HG02884 (cell line): ENCODE measurements at regions not wholly inside any gene's neighbourhood (a gene's known extent, or its start where the extent isn't known, plus 50 kb on each side); places are given as distances from the start of the nearest gene placed in this dataset.

Experiments
- ATAC-seq: cut with Tn5 transposase; IDR thresholded peaks from one replicate; pipeline ENCODE4 v1.9.1; 2021; ENCODE audit warnings: mild to moderate bottlenecking, moderate library complexity; ENCODE audit not compliant: unreplicated experiment

GRCh38 chr2:14221466-14221865 is 411.1 kb upstream of the LRATD1 start:
- no peak for ATAC-seq

GRCh38 chr2:14223576-14223975 is 408.9 kb upstream of the LRATD1 start:
- ATAC-seq: no peak

- ATAC-seq: no peak
Observed at GRCh38 chr2:14231391-14231898, 401.1 kb upstream of the LRATD1 start.

DNA sequence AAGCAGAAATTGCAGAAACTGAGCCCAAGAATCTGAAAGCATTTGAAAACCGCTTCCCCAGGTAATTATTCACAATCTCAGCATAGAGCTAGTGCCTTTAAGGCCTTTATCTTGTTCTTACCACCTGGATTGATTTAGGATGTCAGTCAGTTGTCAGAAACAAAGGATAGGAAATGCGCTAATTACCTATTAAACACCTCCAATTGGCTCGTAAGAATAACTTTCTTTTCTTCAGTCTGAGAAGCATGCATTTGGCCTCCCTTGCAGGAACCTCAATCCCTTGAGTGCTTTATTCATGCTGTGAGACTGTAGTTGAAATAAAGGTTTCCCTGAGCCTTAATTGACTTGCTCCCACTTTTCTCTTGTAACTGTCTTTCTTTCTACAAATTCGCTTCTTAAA is 400.3 kb upstream of the LRATD1 start:
- ATAC-seq: no peak

- ATAC-seq: no peak
Observed at GRCh38 chr2:14234911-14235310, 397.6 kb upstream of the LRATD1 start.

- no peak for ATAC-seq
Observed at GRCh38 chr2:14235667-14236066, 396.9 kb upstream of the LRATD1 start.

DNA sequence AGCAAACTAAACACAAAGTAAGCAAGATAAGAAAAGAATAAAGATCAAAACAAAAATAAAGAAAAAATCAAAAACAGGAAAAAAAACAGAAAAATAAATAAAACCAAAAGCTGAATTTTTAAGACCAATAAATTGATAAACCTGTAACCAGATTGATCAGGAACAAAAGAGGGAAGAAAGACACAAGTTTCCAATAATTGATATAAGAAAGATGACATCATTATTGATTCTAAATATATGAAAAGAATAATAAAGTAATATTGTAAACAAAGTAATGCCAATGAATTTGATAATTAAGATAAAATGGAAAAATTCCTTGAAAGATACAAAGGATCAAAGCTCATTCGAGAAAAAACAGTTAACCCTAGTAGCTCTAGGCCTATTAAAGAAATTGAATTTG is 394.6 kb upstream of the LRATD1 start:
- ATAC-seq: no peak

DNA sequence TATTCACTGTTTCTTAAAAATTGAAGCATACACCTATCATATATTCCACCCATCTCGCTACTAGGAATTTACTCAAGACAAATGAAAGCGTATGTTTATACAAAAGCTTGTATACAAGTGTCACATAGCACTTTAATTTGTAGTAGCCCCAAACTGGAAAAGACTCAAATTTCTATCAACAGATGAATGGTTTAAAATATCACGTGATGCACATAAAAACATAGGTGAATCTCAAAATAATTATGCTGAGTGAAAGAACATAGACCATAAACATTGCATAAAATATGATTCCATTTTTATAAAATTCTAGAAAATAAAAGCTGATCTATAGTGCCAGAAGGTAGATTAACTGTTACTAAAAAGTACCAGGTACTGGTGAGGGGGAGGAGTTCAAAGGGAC is 392.9 kb upstream of the LRATD1 start:
- ATAC-seq: no peak

GRCh38 chr2:14240868-14241267 is 391.6 kb upstream of the LRATD1 start:
- no peak for ATAC-seq

DNA sequence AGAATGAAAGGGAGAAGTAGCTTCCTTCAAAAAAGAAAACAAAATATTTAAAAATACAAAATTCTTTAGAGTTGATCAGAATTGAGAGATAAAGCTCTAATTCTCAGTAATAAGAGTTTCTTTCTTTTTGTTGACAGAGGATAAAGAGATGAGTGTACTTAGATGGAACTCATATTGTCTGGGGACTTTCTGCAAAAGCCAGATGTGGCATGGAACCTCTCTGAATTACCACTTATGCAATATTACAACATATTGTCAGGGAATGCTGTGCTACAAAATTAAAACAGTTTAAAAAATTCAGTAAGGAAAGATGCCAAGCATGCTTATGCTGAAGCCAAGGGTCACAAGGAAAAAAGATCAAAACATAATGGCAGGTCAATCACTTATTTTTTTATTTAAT is 386.6 kb upstream of the LRATD1 start:
- no peak for ATAC-seq

DNA sequence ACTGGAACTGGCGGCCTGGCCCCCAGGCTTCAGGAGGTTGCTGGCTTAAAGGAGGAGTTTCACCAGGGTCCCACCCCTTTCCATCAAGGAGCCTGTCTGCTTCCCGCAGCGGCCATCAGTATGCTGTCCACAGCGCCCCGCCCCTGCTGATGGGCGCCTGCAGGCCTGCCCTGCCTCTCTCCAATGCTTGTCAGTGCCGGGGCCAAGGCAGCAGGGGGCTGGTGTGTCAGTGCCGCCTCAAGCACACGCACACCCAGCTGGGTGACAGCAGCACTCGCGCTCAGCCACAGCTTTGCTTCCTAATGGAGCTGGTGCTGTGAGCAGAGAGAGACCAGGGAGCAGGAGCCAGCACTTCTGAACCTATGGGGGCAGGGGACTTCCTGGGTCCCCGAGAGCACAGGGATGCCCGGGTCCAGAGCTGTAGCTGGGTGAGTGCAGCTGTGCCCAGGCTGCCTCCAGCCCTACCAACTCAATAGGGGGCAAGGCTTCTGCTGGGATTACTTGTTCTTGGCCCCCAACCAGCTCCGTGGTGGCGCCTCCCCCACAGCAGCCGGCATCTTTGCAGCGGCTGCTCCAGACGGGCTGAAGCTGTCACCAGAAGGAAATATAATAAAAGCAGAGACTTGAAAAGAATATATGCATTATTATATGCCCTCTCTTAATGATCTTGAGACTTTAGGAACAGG is 377.2 kb upstream of the LRATD1 start:
- no peak for ATAC-seq

DNA sequence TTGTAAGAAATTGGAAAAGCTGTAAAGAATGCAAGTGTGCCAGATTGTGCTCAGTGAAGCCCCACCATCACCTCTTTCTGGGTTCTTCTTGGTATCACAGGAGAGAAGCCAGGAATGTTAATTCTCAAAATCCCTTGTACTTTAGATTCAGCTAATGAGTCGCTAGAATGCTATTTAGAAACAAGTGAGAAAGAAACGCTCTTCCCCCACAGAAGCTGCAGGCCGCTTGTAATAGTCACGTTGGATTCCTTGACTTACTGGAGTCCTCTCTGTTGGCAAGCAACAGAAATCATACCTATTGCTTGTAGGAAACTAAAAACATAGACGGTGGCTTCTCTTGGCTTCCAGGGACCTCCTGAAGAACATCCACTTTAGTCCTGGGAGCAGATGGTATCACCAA is 375.6 kb upstream of the LRATD1 start:
- no peak for ATAC-seq

DNA sequence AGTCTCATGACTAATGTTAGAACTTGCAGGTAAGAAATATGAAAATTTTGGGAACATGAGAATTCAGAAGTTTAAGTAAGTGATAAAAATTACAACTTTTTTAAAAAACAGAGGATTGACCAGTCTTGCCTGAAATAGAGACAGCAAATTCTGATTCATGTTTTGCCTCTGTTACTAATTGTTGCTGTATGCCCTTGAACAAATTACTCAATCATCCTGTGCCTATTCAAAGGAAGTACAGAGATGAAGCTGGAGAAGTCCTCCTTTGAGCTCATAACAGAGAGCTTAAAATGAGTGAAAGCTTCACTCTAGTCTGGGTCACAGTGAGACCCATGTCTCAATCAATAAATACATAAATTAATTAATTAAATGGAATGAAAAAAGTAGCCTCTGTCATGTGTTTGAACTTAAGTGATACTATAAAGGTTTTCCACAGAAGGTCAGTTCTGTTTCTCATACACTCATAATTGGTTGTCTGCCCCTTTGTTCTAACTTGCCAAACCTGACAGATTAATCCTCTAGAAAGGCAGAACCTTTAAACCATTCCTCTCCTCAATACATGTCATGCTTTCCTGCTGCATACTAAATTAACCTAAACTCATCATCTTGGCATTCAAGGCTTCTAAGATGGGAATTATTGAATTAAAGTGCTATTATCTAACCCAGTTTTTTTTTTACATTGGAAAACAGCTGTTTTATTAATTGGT is 374.6 kb upstream of the LRATD1 start:
- no peak for ATAC-seq

DNA sequence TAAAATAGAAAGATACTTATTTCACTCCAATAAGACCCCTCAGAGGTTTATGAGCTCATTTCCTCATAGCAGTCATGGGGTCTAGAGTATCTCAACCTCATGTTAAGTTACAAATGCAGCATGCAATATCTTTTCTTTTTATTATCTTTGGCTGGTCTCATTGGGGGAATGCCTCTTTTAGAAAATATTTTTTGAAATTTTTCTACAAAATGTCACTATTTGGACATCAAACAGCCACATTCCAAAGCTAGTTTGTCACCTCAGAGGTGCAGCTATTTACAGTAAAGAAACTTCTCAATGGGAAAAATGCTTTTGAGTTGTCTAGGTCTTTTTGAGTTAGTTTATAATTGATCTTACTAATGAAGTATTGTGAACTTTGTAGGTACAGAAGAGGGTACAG is 370.7 kb upstream of the LRATD1 start:
- ATAC-seq: no peak

- no peak for ATAC-seq
Observed at GRCh38 chr2:14263053-14263452, 369.5 kb upstream of the LRATD1 start.

GRCh38 chr2:14270036-14270582 is 362.4 kb upstream of the LRATD1 start:
- ATAC-seq: no peak

GRCh38 chr2:14272396-14273075 is 360.0 kb upstream of the LRATD1 start:
- ATAC-seq: no peak

DNA sequence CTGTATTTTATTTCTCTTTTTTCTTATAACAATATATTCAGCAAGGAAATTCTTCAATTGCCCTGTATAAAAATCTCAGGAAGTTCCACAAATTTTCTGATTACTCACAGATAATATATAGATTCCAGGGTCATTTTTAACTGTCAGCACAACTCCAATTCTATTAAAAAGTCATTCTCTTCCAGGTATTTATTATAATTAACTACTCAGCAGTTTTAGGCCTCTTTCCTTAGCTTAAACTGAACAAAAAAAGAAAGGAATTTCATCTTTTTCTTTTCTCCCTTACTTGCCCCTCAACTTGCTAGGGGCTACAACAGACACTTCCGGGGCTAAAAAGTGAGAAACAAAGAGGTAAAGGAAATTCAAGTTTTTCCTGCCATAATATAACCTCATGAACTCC is 358.9 kb upstream of the LRATD1 start:
- no peak for ATAC-seq

DNA sequence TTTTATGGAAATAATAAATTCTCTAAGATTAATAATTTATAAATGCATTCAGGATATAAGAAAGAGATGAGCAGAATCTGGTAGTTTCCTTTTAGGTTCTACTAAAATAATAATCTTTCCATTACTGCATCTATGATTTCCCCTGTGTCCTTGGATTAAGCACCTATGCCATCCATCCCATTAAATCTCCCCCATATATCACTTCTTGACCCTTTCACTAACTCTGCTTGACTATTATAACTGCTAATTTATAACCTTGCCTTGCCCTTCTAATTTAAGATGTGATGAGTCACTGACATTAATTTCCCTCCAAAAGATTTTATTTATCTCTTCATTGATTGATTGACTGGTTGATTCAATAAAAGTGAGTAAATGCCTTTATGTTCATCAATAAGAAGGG is 348.3 kb upstream of the LRATD1 start:
- no peak for ATAC-seq

- ATAC-seq: no peak
Observed at GRCh38 chr2:14285812-14286211, 346.7 kb upstream of the LRATD1 start.

GRCh38 chr2:14288016-14288415 is 344.5 kb upstream of the LRATD1 start:
- ATAC-seq: no peak

DNA sequence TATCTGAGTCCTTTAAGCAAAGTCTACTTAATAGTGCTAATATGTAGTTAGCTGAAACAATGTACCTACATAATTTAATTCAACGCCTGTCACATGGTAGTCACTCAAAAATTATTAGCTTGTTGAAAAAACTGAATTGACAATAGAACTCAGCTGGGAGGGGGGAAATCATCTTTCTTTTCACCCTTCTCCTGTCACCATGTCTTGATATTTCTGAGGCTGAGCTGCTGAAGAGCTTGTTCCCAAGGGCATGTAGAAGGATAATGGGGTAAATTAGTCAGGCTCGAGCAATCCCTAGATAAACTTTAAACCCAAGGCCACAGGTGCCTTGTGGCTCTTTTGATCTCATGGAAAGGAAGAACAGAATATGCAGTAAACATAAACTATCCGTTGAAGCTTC is 339.6 kb upstream of the LRATD1 start:
- no peak for ATAC-seq
